GM23338 (cell line): ENCODE measurements at regions not wholly inside any gene's neighbourhood (a gene's known extent, or its start where the extent isn't known, plus 50 kb on each side); places are given as distances from the start of the nearest gene placed in this dataset.

Source experiments
- ATAC-seq: fragments of 200-7000 bp; cut with Tn5 transposase; 3 replicates; pipeline ENCODE4 v1.9.1; 2020
- DNase-seq: peaks from one replicate; pipeline ENCODE4 v3.0.0-alpha.2; 2015; ENCODE audit warnings: low spot score
- H2AFZ ChIP-seq: fragments of 200-600 bp; sonication (generic); 2 replicates; pipeline ENCODE4 v1.8.0; 2016; ENCODE audit warnings: antibody characterized with exemption, mild to moderate bottlenecking, moderate library complexity
- H3F3A ChIP-seq: fragments of 200-600 bp; sonication (generic); replicated peaks from 2 replicates; pipeline ENCODE4 v1.8.0; 2017; ENCODE audit warnings: antibody characterized with exemption, mixed run types, low read depth
- H3K27ac ChIP-seq: fragments of 200-600 bp; sonication (generic); 2 replicates; pipeline ENCODE4 v1.6.1; 2016; ENCODE audit warnings: low read depth
- H3K27me3 ChIP-seq: fragments of 200-600 bp; sonication (generic); 2 replicates; pipeline ENCODE4 v1.8.0; 2016; ENCODE audit warnings: mild to moderate bottlenecking, mixed run types, moderate library complexity; ENCODE audit not compliant: insufficient read depth
- H3K36me3 ChIP-seq: fragments of 200-600 bp; sonication (generic); 2 replicates; pipeline ENCODE4 v1.8.0; 2016; ENCODE audit warnings: mild to moderate bottlenecking; ENCODE audit not compliant: insufficient read depth
- H3K4me1 ChIP-seq: fragments of 200-600 bp; sonication (generic); 2 replicates; pipeline ENCODE4 v1.8.0; 2016; ENCODE audit warnings: mild to moderate bottlenecking, moderate library complexity; ENCODE audit not compliant: insufficient read depth
- H3K4me2 ChIP-seq: fragments of 200-600 bp; sonication (generic); 2 replicates; pipeline ENCODE4 v1.7.1; 2017; ENCODE audit warnings: mixed run types
- H3K4me3 ChIP-seq: fragments of 200-600 bp; sonication (generic); 2 replicates; pipeline ENCODE4 v1.6.1; 2016; ENCODE audit warnings: mixed run types
- H3K79me2 ChIP-seq: fragments of 200-600 bp; sonication (generic); replicated peaks from 2 replicates; pipeline ENCODE4 v1.8.0; 2017; ENCODE audit warnings: mild to moderate bottlenecking; ENCODE audit not compliant: insufficient read depth
- H3K9me2 ChIP-seq: fragments of 200-600 bp; sonication (generic); 2 replicates; pipeline ENCODE4 v1.8.0; 2017; ENCODE audit not compliant: insufficient read depth
- H4K20me1 ChIP-seq: fragments of 200-600 bp; sonication (generic); replicated peaks from 2 replicates; pipeline ENCODE4 v1.8.0; 2017; ENCODE audit warnings: mild to moderate bottlenecking; ENCODE audit not compliant: insufficient read depth
- H3K27ac Mint-ChIP-seq: 2 replicates; pipeline ENCODE4 v1.8.0; 2020; ENCODE audit warnings: inconsistent platforms, mild to moderate bottlenecking, moderate library complexity, mixed read lengths
- H3K27me3 Mint-ChIP-seq: 3 replicates; pipeline ENCODE4 v1.8.0; 2022; ENCODE audit warnings: low read depth, mild to moderate bottlenecking, moderate library complexity, mixed read lengths, inconsistent platforms; ENCODE audit not compliant: insufficient read depth, poor library complexity
- H3K36me3 Mint-ChIP-seq: 3 replicates; pipeline ENCODE4 v1.8.0; 2021; ENCODE audit warnings: low read depth, mild to moderate bottlenecking, inconsistent platforms, moderate library complexity, mixed read lengths
- H3K4me1 Mint-ChIP-seq: 3 replicates; pipeline ENCODE4 v1.8.0; 2020; ENCODE audit warnings: mild to moderate bottlenecking, inconsistent platforms, mixed read lengths
- H3K4me3 Mint-ChIP-seq: 3 replicates; pipeline ENCODE4 v1.8.0; 2021; ENCODE audit warnings: moderate library complexity, mild to moderate bottlenecking, inconsistent platforms, mixed read lengths
- H3K9me3 Mint-ChIP-seq: 3 replicates; pipeline ENCODE4 v1.8.0; 2020; ENCODE audit warnings: moderate library complexity, mild to moderate bottlenecking, inconsistent platforms, mixed read lengths
- CREB1 ChIP-seq: fragments of 250-450 bp; sonication (Bioruptor Pico); IDR thresholded peaks from 2 replicates; pipeline ENCODE4 v1.5.0; 2020; ENCODE audit warnings: low read depth, mild to moderate bottlenecking, moderate library complexity
- EZH2 ChIP-seq: fragments of 200-600 bp; sonication (generic); IDR thresholded peaks from one replicate; pipeline ENCODE4 v1.8.0; 2017; ENCODE audit warnings: antibody characterized with exemption, mild to moderate bottlenecking, low read depth; ENCODE audit not compliant: unreplicated experiment
- EZH2phosphoT487 ChIP-seq: fragments of 200-600 bp; sonication (generic); IDR thresholded peaks from one replicate; pipeline ENCODE4 v1.8.1; 2018; ENCODE audit warnings: antibody characterized with exemption; ENCODE audit not compliant: unreplicated experiment
- JUNB ChIP-seq: IDR thresholded peaks from one replicate; pipeline ENCODE4 v1.6.1; 2016; ENCODE audit warnings: antibody characterized with exemption; ENCODE audit not compliant: unreplicated experiment
- NANOG ChIP-seq: IDR thresholded peaks from 2 replicates; pipeline ENCODE4 v1.6.1; 2016; ENCODE audit warnings: antibody characterized with exemption, borderline replicate concordance
- POLR2AphosphoS5 ChIP-seq: IDR thresholded peaks from 2 replicates; pipeline ENCODE4 v1.6.1; 2016; ENCODE audit warnings: antibody characterized with exemption, low read depth
- STAT1 ChIP-seq: IDR thresholded peaks from one replicate; pipeline ENCODE4 v1.6.1; 2016; ENCODE audit warnings: antibody characterized with exemption; ENCODE audit not compliant: unreplicated experiment
- ZNF114 ChIP-seq: fragments of 250-450 bp; sonication (Bioruptor Pico); IDR thresholded peaks from 2 replicates; pipeline ENCODE4 v1.5.0; 2020; ENCODE audit warnings: mild to moderate bottlenecking, moderate library complexity
- ZNF331 ChIP-seq: fragments of 250-450 bp; sonication (Bioruptor Pico); IDR thresholded peaks from 2 replicates; pipeline ENCODE4 v1.5.0; 2020; ENCODE audit warnings: low read depth, mild to moderate bottlenecking, moderate library complexity
- TF ChIP-seq, protein P1 (sequence below): IDR thresholded peaks from one replicate; pipeline ENCODE4 v1.6.1; 2018; ENCODE audit warnings: antibody characterized with exemption; ENCODE audit not compliant: unreplicated experiment
- TF ChIP-seq, protein P2 (sequence below): fragments of 250-450 bp; sonication (Bioruptor Pico); IDR thresholded peaks from 2 replicates; pipeline ENCODE4 v1.5.0; 2020; ENCODE audit warnings: mild to moderate bottlenecking, moderate library complexity
- TF ChIP-seq, protein P3 (sequence below): IDR thresholded peaks from 2 replicates; pipeline ENCODE4 v1.6.1; 2016; ENCODE audit warnings: antibody characterized with exemption
- TF ChIP-seq, protein P4 (sequence below), 2 experiments: fragments of 200-600 bp in 1 of 2; sonication (generic) in 1 of 2; conservative IDR thresholded peaks; 2 replicates each; pipeline versions ENCODE4 v1.5.1 to v1.6.1; 2016 to 2017; ENCODE audit warnings: antibody characterized with exemption in 2 of 2, low read depth in 2 of 2, mild to moderate bottlenecking in 2 of 2, moderate library complexity in 1 of 2

DNA sequence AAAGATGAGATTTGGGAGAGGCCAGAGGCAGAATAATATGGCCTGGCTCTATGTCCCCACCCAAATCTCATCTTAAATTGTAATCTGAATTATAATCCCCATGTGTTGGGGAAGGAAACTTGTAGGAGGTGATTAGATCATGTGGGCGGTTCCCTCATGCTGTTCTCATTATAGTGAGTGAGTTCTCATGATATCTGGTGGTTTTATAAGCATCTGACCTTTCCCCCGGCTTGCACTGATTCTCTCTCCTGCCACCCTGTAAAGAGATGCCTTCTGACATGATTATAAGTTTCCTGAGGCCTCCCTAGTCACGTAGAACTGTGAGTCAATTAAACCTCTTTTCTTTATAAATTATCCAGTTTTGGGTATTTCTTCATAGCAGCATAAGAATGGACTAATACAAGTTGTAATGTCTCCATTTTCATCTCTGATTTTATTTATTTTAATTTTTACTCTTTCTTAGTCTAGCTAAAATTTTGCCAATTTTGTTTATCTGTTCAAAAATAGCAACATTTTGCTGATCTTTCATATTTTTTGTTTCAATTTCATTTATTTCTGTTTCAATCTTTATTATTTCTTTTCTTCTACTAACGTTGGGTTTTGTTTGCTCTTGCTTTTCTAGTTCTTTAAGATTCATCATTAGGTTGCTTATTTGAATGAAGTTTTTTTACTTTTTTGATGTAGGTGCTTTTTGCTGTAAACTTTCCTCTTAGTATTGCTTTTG, 67.0 kb upstream of the ZRANB2 start:
- no peaks in the 10 kb centered on the region for H3K79me2 ChIP-seq
- no peaks in the 10 kb centered on the region for H3K4me1 ChIP-seq
- Mint-ChIP-seq H3K9me3 (peaks cover 4% of the 10 kb centered on the region; the same call in 2 of the 3 replicates), H3K27me3 (no peaks in the 10 kb centered on the region), H3K36me3 (no peaks in the 10 kb centered on the region), H3K4me1 (no peaks in the 10 kb centered on the region), H3K27ac (no peak overlapping the region), H3K4me3 (no peak overlapping the region)
- DNase-seq (no peak), ATAC-seq (no peak)
- H3K36me3 ChIP-seq: no peaks in the 10 kb centered on the region
- TF ChIP-seq ZNF114 (CRISPR knock-in tag) (no peak), STAT1 (no peak), POLR2AphosphoS5 (no peak), NANOG (no peak), EZH2phosphoT487 (no peak), CREB1 (CRISPR knock-in tag) (no peak), EZH2 (no peak), JUNB (no peak), ZNF331 (CRISPR knock-in tag) (no peak)
- TF ChIP-seq, protein P1, sequence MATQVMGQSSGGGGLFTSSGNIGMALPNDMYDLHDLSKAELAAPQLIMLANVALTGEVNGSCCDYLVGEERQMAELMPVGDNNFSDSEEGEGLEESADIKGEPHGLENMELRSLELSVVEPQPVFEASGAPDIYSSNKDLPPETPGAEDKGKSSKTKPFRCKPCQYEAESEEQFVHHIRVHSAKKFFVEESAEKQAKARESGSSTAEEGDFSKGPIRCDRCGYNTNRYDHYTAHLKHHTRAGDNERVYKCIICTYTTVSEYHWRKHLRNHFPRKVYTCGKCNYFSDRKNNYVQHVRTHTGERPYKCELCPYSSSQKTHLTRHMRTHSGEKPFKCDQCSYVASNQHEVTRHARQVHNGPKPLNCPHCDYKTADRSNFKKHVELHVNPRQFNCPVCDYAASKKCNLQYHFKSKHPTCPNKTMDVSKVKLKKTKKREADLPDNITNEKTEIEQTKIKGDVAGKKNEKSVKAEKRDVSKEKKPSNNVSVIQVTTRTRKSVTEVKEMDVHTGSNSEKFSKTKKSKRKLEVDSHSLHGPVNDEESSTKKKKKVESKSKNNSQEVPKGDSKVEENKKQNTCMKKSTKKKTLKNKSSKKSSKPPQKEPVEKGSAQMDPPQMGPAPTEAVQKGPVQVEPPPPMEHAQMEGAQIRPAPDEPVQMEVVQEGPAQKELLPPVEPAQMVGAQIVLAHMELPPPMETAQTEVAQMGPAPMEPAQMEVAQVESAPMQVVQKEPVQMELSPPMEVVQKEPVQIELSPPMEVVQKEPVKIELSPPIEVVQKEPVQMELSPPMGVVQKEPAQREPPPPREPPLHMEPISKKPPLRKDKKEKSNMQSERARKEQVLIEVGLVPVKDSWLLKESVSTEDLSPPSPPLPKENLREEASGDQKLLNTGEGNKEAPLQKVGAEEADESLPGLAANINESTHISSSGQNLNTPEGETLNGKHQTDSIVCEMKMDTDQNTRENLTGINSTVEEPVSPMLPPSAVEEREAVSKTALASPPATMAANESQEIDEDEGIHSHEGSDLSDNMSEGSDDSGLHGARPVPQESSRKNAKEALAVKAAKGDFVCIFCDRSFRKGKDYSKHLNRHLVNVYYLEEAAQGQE: no peak
- TF ChIP-seq, protein P2, sequence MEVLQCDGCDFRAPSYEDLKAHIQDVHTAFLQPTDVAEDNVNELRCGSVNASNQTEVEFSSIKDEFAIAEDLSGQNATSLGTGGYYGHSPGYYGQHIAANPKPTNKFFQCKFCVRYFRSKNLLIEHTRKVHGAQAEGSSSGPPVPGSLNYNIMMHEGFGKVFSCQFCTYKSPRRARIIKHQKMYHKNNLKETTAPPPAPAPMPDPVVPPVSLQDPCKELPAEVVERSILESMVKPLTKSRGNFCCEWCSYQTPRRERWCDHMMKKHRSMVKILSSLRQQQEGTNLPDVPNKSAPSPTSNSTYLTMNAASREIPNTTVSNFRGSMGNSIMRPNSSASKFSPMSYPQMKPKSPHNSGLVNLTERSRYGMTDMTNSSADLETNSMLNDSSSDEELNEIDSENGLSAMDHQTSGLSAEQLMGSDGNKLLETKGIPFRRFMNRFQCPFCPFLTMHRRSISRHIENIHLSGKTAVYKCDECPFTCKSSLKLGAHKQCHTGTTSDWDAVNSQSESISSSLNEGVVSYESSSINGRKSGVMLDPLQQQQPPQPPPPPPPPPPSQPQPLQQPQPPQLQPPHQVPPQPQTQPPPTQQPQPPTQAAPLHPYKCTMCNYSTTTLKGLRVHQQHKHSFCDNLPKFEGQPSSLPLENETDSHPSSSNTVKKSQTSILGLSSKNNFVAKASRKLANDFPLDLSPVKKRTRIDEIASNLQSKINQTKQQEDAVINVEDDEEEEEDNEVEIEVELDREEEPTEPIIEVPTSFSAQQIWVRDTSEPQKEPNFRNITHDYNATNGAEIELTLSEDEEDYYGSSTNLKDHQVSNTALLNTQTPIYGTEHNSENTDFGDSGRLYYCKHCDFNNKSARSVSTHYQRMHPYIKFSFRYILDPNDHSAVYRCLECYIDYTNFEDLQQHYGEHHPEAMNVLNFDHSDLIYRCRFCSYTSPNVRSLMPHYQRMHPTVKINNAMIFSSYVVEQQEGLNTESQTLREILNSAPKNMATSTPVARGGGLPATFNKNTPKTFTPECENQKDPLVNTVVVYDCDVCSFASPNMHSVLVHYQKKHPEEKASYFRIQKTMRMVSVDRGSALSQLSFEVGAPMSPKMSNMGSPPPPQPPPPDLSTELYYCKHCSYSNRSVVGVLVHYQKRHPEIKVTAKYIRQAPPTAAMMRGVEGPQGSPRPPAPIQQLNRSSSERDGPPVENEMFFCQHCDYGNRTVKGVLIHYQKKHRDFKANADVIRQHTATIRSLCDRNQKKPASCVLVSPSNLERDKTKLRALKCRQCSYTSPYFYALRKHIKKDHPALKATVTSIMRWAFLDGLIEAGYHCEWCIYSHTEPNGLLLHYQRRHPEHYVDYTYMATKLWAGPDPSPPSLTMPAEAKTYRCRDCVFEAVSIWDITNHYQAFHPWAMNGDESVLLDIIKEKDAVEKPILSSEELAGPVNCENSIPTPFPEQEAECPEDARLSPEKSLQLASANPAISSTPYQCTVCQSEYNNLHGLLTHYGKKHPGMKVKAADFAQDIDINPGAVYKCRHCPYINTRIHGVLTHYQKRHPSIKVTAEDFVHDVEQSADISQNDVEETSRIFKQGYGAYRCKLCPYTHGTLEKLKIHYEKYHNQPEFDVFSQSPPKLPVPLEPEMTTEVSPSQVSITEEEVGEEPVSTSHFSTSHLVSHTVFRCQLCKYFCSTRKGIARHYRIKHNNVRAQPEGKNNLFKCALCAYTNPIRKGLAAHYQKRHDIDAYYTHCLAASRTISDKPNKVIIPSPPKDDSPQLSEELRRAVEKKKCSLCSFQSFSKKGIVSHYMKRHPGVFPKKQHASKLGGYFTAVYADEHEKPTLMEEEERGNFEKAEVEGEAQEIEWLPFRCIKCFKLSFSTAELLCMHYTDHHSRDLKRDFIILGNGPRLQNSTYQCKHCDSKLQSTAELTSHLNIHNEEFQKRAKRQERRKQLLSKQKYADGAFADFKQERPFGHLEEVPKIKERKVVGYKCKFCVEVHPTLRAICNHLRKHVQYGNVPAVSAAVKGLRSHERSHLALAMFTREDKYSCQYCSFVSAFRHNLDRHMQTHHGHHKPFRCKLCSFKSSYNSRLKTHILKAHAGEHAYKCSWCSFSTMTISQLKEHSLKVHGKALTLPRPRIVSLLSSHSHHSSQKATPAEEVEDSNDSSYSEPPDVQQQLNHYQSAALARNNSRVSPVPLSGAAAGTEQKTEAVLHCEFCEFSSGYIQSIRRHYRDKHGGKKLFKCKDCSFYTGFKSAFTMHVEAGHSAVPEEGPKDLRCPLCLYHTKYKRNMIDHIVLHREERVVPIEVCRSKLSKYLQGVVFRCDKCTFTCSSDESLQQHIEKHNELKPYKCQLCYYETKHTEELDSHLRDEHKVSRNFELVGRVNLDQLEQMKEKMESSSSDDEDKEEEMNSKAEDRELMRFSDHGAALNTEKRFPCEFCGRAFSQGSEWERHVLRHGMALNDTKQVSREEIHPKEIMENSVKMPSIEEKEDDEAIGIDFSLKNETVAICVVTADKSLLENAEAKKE (CRISPR knock-in tag): no peak
- TF ChIP-seq, protein P3, sequence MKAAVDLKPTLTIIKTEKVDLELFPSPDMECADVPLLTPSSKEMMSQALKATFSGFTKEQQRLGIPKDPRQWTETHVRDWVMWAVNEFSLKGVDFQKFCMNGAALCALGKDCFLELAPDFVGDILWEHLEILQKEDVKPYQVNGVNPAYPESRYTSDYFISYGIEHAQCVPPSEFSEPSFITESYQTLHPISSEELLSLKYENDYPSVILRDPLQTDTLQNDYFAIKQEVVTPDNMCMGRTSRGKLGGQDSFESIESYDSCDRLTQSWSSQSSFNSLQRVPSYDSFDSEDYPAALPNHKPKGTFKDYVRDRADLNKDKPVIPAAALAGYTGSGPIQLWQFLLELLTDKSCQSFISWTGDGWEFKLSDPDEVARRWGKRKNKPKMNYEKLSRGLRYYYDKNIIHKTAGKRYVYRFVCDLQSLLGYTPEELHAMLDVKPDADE: no peak
- TF ChIP-seq, protein P4, sequence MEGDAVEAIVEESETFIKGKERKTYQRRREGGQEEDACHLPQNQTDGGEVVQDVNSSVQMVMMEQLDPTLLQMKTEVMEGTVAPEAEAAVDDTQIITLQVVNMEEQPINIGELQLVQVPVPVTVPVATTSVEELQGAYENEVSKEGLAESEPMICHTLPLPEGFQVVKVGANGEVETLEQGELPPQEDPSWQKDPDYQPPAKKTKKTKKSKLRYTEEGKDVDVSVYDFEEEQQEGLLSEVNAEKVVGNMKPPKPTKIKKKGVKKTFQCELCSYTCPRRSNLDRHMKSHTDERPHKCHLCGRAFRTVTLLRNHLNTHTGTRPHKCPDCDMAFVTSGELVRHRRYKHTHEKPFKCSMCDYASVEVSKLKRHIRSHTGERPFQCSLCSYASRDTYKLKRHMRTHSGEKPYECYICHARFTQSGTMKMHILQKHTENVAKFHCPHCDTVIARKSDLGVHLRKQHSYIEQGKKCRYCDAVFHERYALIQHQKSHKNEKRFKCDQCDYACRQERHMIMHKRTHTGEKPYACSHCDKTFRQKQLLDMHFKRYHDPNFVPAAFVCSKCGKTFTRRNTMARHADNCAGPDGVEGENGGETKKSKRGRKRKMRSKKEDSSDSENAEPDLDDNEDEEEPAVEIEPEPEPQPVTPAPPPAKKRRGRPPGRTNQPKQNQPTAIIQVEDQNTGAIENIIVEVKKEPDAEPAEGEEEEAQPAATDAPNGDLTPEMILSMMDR (conservative IDR thresholded peaks at IDR 0.05; ENCODE audit: low read depth in 2 of 2): no peak
- 0 out of 2 replicates have a peak, but pooled peaks cover 5% of the 10 kb centered on the region for H3K9me2 ChIP-seq
- no peaks in the 10 kb centered on the region for H3K27me3 ChIP-seq
- H3K4me3 ChIP-seq: no peak overlapping the region
- no peak overlapping the region for H2AFZ ChIP-seq
- H4K20me1 ChIP-seq: no peaks in the 10 kb centered on the region
- H3K4me2 ChIP-seq: no peak overlapping the region
- no peaks in the 10 kb centered on the region for H3F3A ChIP-seq
- H3K27ac ChIP-seq: no peak overlapping the region
